ENCODE measurements at regions not wholly inside any gene's neighbourhood (a gene's known extent, or its start where the extent isn't known, plus 50 kb on each side); places are given as distances from the start of the nearest gene placed in this dataset.
"Not testable (repeated sequence)": the region's sequence is repeated elsewhere in the genome, so short reads cannot be mapped to it uniquely, and the experiment has no call there.

GRCh38 chr5:57398413-57399093 lies 84.1 kb downstream of the ACTBL2 start:
- no peak for DNase-seq (ENCODE audit: low read depth in 4 of 4, low spot score in 3 of 4)

- no peak for DNase-seq (ENCODE audit: low read depth in 4 of 4, low spot score in 3 of 4)
Observed at GRCh38 chr5:57396701-57397100, 85.9 kb downstream of the ACTBL2 start.

- no peak for DNase-seq (ENCODE audit: low read depth in 4 of 4, low spot score in 3 of 4)
Observed at GRCh38 chr5:57394421-57395210, 88.0 kb downstream of the ACTBL2 start.

GRCh38 chr5:57386958-57387357 lies 95.7 kb downstream of the ACTBL2 start:
- DNase-seq (ENCODE audit: low read depth in 4 of 4, low spot score in 3 of 4) = no peak

GRCh38 chr5:57383093-57383861 lies 99.3 kb downstream of the ACTBL2 start:
- no peak for DNase-seq (ENCODE audit: low read depth in 4 of 4, low spot score in 3 of 4)

- DNase-seq (ENCODE audit: low read depth in 4 of 4, low spot score in 3 of 4) = no peak
Observed at GRCh38 chr5:57382655-57383054, 100.0 kb downstream of the ACTBL2 start.

GRCh38 chr5:57370376-57370775 lies 112.2 kb downstream of the ACTBL2 start:
- DNase-seq (ENCODE audit: low read depth in 4 of 4, low spot score in 3 of 4) = no peak

GRCh38 chr5:57368010-57368409 lies 114.6 kb downstream of the ACTBL2 start:
- DNase-seq (ENCODE audit: low read depth in 4 of 4, low spot score in 3 of 4) = no peak

GRCh38 chr5:57366744-57367143 lies 115.9 kb downstream of the ACTBL2 start:
- DNase-seq (ENCODE audit: low read depth in 4 of 4, low spot score in 3 of 4) = no peak

GRCh38 chr5:57362951-57363350 lies 119.7 kb downstream of the ACTBL2 start:
- no peak for DNase-seq (ENCODE audit: low read depth in 4 of 4, low spot score in 3 of 4)

- DNase-seq (ENCODE audit: low read depth in 4 of 4, low spot score in 3 of 4) = no peak
Observed at GRCh38 chr5:57360871-57361270, 121.7 kb downstream of the ACTBL2 start.

- DNase-seq (ENCODE audit: low read depth in 4 of 4, low spot score in 3 of 4) = no peak
Observed at GRCh38 chr5:57358796-57359592, 123.6 kb downstream of the ACTBL2 start.

- not testable (repeated sequence) for DNase-seq (ENCODE audit: low read depth in 4 of 4, low spot score in 3 of 4)
Observed at GRCh38 chr5:57356850-57357249, 125.8 kb downstream of the ACTBL2 start.

- DNase-seq (ENCODE audit: low read depth in 4 of 4, low spot score in 3 of 4) = no peak
Observed at GRCh38 chr5:57349214-57349613, 133.4 kb downstream of the ACTBL2 start.

- DNase-seq (ENCODE audit: low read depth in 4 of 4, low spot score in 3 of 4) = no peak
Observed at GRCh38 chr5:57348376-57349140, 134.1 kb downstream of the ACTBL2 start.

GRCh38 chr5:57346328-57346727 lies 136.3 kb downstream of the ACTBL2 start:
- DNase-seq (ENCODE audit: low read depth in 4 of 4, low spot score in 3 of 4) = no peak

- no peak for DNase-seq (ENCODE audit: low read depth in 4 of 4, low spot score in 3 of 4)
Observed at GRCh38 chr5:57341380-57341979, 141.1 kb downstream of the ACTBL2 start.

GRCh38 chr5:57340681-57341080 lies 141.9 kb downstream of the ACTBL2 start:
- no peak for DNase-seq (ENCODE audit: low read depth in 4 of 4, low spot score in 3 of 4)

- no peak for DNase-seq (ENCODE audit: low read depth in 4 of 4, low spot score in 3 of 4)
Observed at GRCh38 chr5:57339521-57339920, 143.1 kb downstream of the ACTBL2 start.
